Panc1 (cell line): ENCODE measurements at regions not wholly inside any gene's neighbourhood (a gene's known extent, or its start where the extent isn't known, plus 50 kb on each side); places are given as distances from the start of the nearest gene placed in this dataset.

Experiments used
- ATAC-seq: fragments of 200-7000 bp; cut with Tn5 transposase; 2 replicates; pipeline ENCODE4 v1.9.1; 2020; ENCODE audit warnings: mild to moderate bottlenecking, moderate library complexity
- BruUV-seq: library from RNA; stranded (reverse); fragments of 400-500 nt; replicated peaks from 2 replicates; lab custom pipeline; 2021; lab: Mats Ljungman, UMichigan
- CTCF ChIA-PET: fragments of 300-600 bp; sonication (Branson Sonifier 250); formaldehyde crosslinking; loops from one replicate; lab custom pipeline; 2022; ENCODE audit warnings: antibody characterized with exemption; lab: Charles Lee
- POLR2A ChIA-PET: fragments of 300-600 bp; sonication (Branson Sonifier 250); formaldehyde crosslinking; loops from one replicate; lab custom pipeline; 2022; ENCODE audit warnings: antibody characterized with exemption; lab: Charles Lee
- DNase-seq: peaks from one replicate; pipeline ENCODE4 v3.0.0-alpha.2; 2010; ENCODE audit warnings: low read depth, low spot score
- H3K27ac ChIP-seq: 2 replicates; pipeline ENCODE4 v1.5.1; 2011; ENCODE audit warnings: mild to moderate bottlenecking, low read length, inconsistent platforms
- H3K27me3 ChIP-seq: fragments of 200-500 bp; sonication (Bioruptor generic); 2 replicates; pipeline ENCODE4 v1.6.0; 2014; ENCODE audit warnings: low read length, inconsistent platforms; ENCODE audit not compliant: control insufficient read depth, insufficient read depth
- H3K36me3 ChIP-seq: fragments of 200-500 bp; sonication (Bioruptor generic); 2 replicates; pipeline ENCODE4 v1.5.1; 2014; ENCODE audit warnings: inconsistent platforms, mild to moderate bottlenecking, low read length, moderate library complexity; ENCODE audit not compliant: control insufficient read depth, insufficient read depth
- H3K4me1 ChIP-seq: 2 replicates; pipeline ENCODE4 v1.5.1; 2011; ENCODE audit warnings: inconsistent platforms, mild to moderate bottlenecking, low read length, moderate library complexity; ENCODE audit not compliant: control insufficient read depth, insufficient read depth
- H3K4me3 ChIP-seq, 2 experiments: 2 replicates each; pipeline ENCODE4 v1.5.1; 2011 to 2012; ENCODE audit warnings: low read depth in 2 of 2, low read length in 2 of 2, mild to moderate bottlenecking in 2 of 2, inconsistent platforms in 1 of 2, moderate library complexity in 1 of 2
- H3K9me3 ChIP-seq: fragments of 200-500 bp; sonication (Bioruptor generic); 2 replicates; pipeline ENCODE4 v1.5.1; 2014; ENCODE audit warnings: low read depth, mild to moderate bottlenecking, inconsistent platforms, low read length, moderate library complexity; ENCODE audit not compliant: control insufficient read depth, insufficient read depth
- CTCF ChIP-seq: fragments of 450-650 bp; IDR thresholded peaks from 2 replicates; pipeline ENCODE4 v1.5.1; 2017; ENCODE audit warnings: mild to moderate bottlenecking
- POLR2AphosphoS5 ChIP-seq: IDR thresholded peaks from 2 replicates; pipeline ENCODE4 v1.6.1; 2012; ENCODE audit warnings: mild to moderate bottlenecking, low read depth, low read length, moderate library complexity
- SIN3A ChIP-seq: IDR thresholded peaks from 2 replicates; pipeline ENCODE4 v1.6.1; 2012; ENCODE audit warnings: low read depth, mild to moderate bottlenecking, low read length, moderate library complexity, borderline replicate concordance; ENCODE audit not compliant: insufficient read depth
- TCF7L2 ChIP-seq: IDR thresholded peaks from 2 replicates; pipeline ENCODE4 v1.6.1; 2011; ENCODE audit warnings: mild to moderate bottlenecking, low read depth, low read length, inconsistent platforms
- in situ Hi-C: cut with HindIII; loops from 2 replicates; pipeline ENCODE4 v1.10.0; 2016; ENCODE audit warnings: low sequenced_read_pairs, low pct_unique_long_range_greater_than_20kb
- intact Hi-C: fragments of 100-400 bp; cut with micrococcal nuclease; formaldehyde crosslinking; loops from one replicate; pipeline ENCODE4 v1.10.0; 2022; ENCODE audit not compliant: unreplicated experiment
- TF ChIP-seq, protein P1 (sequence below), 2 experiments: IDR thresholded peaks; 2 replicates each; pipeline ENCODE4 v1.6.1; 2011 to 2012; ENCODE audit warnings: low read depth in 2 of 2, control low read depth in 1 of 2, low read length in 1 of 2, mild to moderate bottlenecking in 1 of 2, moderate library complexity in 1 of 2; ENCODE audit not compliant: insufficient read depth in 1 of 2

GRCh38 chr6:71371559-71371958 is 82.9 kb downstream of the OGFRL1 start:
- H3K36me3 ChIP-seq, result peaks cover 14% of the 10 kb centered on the region
- CTCF ChIA-PET, result no interaction called here
- in situ Hi-C loops (no loop called here), intact Hi-C loops (no loop called here)
- no peak overlapping the region for H3K27ac ChIP-seq
- DNase-seq (no peak), ATAC-seq (no peak)
- H3K4me3 ChIP-seq, result no peak overlapping the region
- POLR2A ChIA-PET, result no interaction called here
- no peaks in the 10 kb centered on the region for H3K9me3 ChIP-seq
- TF ChIP-seq, protein P1, sequence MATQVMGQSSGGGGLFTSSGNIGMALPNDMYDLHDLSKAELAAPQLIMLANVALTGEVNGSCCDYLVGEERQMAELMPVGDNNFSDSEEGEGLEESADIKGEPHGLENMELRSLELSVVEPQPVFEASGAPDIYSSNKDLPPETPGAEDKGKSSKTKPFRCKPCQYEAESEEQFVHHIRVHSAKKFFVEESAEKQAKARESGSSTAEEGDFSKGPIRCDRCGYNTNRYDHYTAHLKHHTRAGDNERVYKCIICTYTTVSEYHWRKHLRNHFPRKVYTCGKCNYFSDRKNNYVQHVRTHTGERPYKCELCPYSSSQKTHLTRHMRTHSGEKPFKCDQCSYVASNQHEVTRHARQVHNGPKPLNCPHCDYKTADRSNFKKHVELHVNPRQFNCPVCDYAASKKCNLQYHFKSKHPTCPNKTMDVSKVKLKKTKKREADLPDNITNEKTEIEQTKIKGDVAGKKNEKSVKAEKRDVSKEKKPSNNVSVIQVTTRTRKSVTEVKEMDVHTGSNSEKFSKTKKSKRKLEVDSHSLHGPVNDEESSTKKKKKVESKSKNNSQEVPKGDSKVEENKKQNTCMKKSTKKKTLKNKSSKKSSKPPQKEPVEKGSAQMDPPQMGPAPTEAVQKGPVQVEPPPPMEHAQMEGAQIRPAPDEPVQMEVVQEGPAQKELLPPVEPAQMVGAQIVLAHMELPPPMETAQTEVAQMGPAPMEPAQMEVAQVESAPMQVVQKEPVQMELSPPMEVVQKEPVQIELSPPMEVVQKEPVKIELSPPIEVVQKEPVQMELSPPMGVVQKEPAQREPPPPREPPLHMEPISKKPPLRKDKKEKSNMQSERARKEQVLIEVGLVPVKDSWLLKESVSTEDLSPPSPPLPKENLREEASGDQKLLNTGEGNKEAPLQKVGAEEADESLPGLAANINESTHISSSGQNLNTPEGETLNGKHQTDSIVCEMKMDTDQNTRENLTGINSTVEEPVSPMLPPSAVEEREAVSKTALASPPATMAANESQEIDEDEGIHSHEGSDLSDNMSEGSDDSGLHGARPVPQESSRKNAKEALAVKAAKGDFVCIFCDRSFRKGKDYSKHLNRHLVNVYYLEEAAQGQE (IDR thresholded peaks at IDR 0.05; ENCODE audit: insufficient read depth in 1 of 2, low read depth in 2 of 2, low read length in 1 of 2), result no peak
- BruUV-seq, result no TSS peak
- no peaks in the 10 kb centered on the region for H3K27me3 ChIP-seq
- peaks cover 24% of the 10 kb centered on the region for H3K4me1 ChIP-seq

- CTCF ChIA-PET, result no interaction called here
- peak overlapping the region; percentile 30; the same call in 1 of the 2 replicates for H3K27ac ChIP-seq
- TF ChIP-seq, protein P1 (IDR thresholded peaks at IDR 0.05; ENCODE audit: insufficient read depth in 1 of 2, low read depth in 2 of 2, low read length in 1 of 2), result no peak
- TF ChIP-seq POLR2AphosphoS5, result no peak
- no peaks in the 10 kb centered on the region for H3K9me3 ChIP-seq
- DNase-seq, result no peak
- H3K4me1 ChIP-seq, result peaks cover 18% of the 10 kb centered on the region
- H3K36me3 ChIP-seq, result peaks cover 14% of the 10 kb centered on the region
- BruUV-seq, result no TSS peak
- no peak for ATAC-seq
- H3K4me3 ChIP-seq, result no peak overlapping the region
- intact Hi-C loops (no loop called here), in situ Hi-C loops (no loop called here)
- POLR2A ChIA-PET, result no interaction called here
- no peaks in the 10 kb centered on the region for H3K27me3 ChIP-seq
These were observed 85.3 kb downstream of the OGFRL1 start for GRCh38 chr6:71373943-71374342.

- ATAC-seq, result peak; percentile 88
- Histone ChIP-seq H3K4me3 (no peak overlapping the region), H3K27ac (no peak overlapping the region), H3K27me3 (no peaks in the 10 kb centered on the region), H3K4me1 (peaks cover 18% of the 10 kb centered on the region), H3K36me3 (peaks cover 14% of the 10 kb centered on the region), H3K9me3 (no peaks in the 10 kb centered on the region)
- in situ Hi-C loops (no loop called here), intact Hi-C loops (no loop called here)
- BruUV-seq, result no TSS peak
- ChIA-PET CTCF (interaction anchor here (0.5 kb wide), 1 partner anchor 236 kb away, joined by 6 read pairs; no protein-coding TSS in a partner anchor), POLR2A (no interaction called here)
- no peak for DNase-seq
- TF ChIP-seq, protein P1 (IDR thresholded peaks at IDR 0.05; ENCODE audit: insufficient read depth in 1 of 2, low read depth in 2 of 2, low read length in 1 of 2), result no peak
- TF ChIP-seq TCF7L2 (no peak), CTCF (no peak), POLR2AphosphoS5 (no peak), SIN3A (no peak)
These were observed 87.1 kb downstream of the OGFRL1 start for GRCh38 chr6:71375676-71376075.
